A549 (cell line): ENCODE measurements at regions not wholly inside any gene's neighbourhood (a gene's known extent, or its start where the extent isn't known, plus 50 kb on each side); places are given as distances from the start of the nearest gene placed in this dataset.

Experiments used
- CEBPB ChIP-seq, 2 experiments: fragments of >200 bp in 1 of 2; sonication (Bioruptor Twin) in 1 of 2; formaldehyde crosslinking in 1 of 2; IDR thresholded peaks; 2 replicates each; pipeline ENCODE4 v1.6.1; 2012 to 2016
- POLR2A ChIP-seq: IDR thresholded peaks from 2 replicates; pipeline ENCODE4 v1.6.1; 2012; ENCODE audit warnings: mild to moderate bottlenecking, low read length
- RCOR1 ChIP-seq: fragments of 150-350 bp; IDR thresholded peaks from 2 replicates; pipeline ENCODE4 v1.6.1; 2014; ENCODE audit warnings: antibody characterized with exemption, low read length, low read depth

- no peak for TF ChIP-seq CEBPB (IDR thresholded peaks at IDR 0.05)
- TF ChIP-seq POLR2A, result no peak
- no peak for TF ChIP-seq RCOR1
Observed at GRCh38 chr16:72266836-72267235, 94.9 kb upstream of the PMFBP1 start.
